Endodermal cell (in vitro differentiated cells): ENCODE measurements at regions not wholly inside any gene's neighbourhood (a gene's known extent, or its start where the extent isn't known, plus 50 kb on each side); places are given as distances from the start of the nearest gene placed in this dataset.
A peak's percentile ranks its signal among the peaks of the same experiment; 100 is the strongest.

Experiments
- DNase-seq: peaks from one replicate; pipeline ENCODE4 v3.0.0-alpha.2; 2017
- H3K27ac ChIP-seq: 2 replicates; pipeline ENCODE4 v1.5.1; 2013; ENCODE audit warnings: mild to moderate bottlenecking, low read depth, low read length, moderate library complexity
- H3K27me3 ChIP-seq: 2 replicates; pipeline ENCODE4 v1.6.1; 2013; ENCODE audit warnings: mild to moderate bottlenecking, low read length, moderate library complexity; ENCODE audit not compliant: insufficient read depth, control insufficient read depth, poor library complexity, severe bottlenecking
- H3K36me3 ChIP-seq: 2 replicates; pipeline ENCODE4 v1.7.0; 2013; ENCODE audit warnings: mild to moderate bottlenecking, low read length, moderate library complexity; ENCODE audit not compliant: control insufficient read depth, insufficient read depth
- H3K4me1 ChIP-seq: one replicate; pipeline ENCODE4 v1.7.0; 2013; ENCODE audit warnings: low read length; ENCODE audit not compliant: control insufficient read depth, insufficient read depth
- H3K4me3 ChIP-seq: 2 replicates; pipeline ENCODE4 v1.5.1; 2013; ENCODE audit warnings: mild to moderate bottlenecking, low read length, moderate library complexity
- H3K9ac ChIP-seq: 2 replicates; pipeline ENCODE4 v1.6.1; 2013; ENCODE audit warnings: mild to moderate bottlenecking, low read length, moderate library complexity; ENCODE audit not compliant: poor library complexity, severe bottlenecking; ENCODE audit errors: extremely low read depth
- H3K9me3 ChIP-seq: 2 replicates; pipeline ENCODE4 v1.6.1; 2013; ENCODE audit warnings: mild to moderate bottlenecking, low read length, moderate library complexity; ENCODE audit not compliant: control insufficient read depth
- H3K27ac Mint-ChIP-seq: 2 replicates; pipeline ENCODE4 v1.8.0; 2020; ENCODE audit warnings: mixed read lengths
- H3K27me3 Mint-ChIP-seq: 2 replicates; pipeline ENCODE4 v1.8.0; 2021; ENCODE audit warnings: mild to moderate bottlenecking, mixed read lengths; ENCODE audit not compliant: insufficient read depth
- H3K36me3 Mint-ChIP-seq: 2 replicates; pipeline ENCODE4 v1.8.0; 2020; ENCODE audit warnings: low read depth, mixed read lengths
- H3K4me1 Mint-ChIP-seq: 2 replicates; pipeline ENCODE4 v1.8.0; 2020; ENCODE audit warnings: mixed read lengths
- H3K4me3 Mint-ChIP-seq: 2 replicates; pipeline ENCODE4 v1.8.0; 2020; ENCODE audit warnings: mild to moderate bottlenecking, moderate library complexity, mixed read lengths
- H3K9me3 Mint-ChIP-seq: 2 replicates; pipeline ENCODE4 v1.8.0; 2020; ENCODE audit warnings: mild to moderate bottlenecking, mixed read lengths
- WGBS, 2 experiments: methylation state at CpG; one replicate each; pipeline versions ENCODE4 v1.1.5 to v1.1.7; 2013; ENCODE audit warnings: missing lambda C conversion rate in 2 of 2, mixed read lengths in 1 of 2; ENCODE audit not compliant: insufficient coverage in 1 of 2, insufficient read length in 1 of 2; 5-methylcytosine and 5-hydroxymethylcytosine counted together
- TF ChIP-seq, protein P1 (sequence below): fragments of 200-600 bp; sonication (generic); conservative IDR thresholded peaks from 2 replicates; pipeline ENCODE4 v1.5.0; 2021; ENCODE audit warnings: antibody characterized with exemption, mild to moderate bottlenecking

DNA sequence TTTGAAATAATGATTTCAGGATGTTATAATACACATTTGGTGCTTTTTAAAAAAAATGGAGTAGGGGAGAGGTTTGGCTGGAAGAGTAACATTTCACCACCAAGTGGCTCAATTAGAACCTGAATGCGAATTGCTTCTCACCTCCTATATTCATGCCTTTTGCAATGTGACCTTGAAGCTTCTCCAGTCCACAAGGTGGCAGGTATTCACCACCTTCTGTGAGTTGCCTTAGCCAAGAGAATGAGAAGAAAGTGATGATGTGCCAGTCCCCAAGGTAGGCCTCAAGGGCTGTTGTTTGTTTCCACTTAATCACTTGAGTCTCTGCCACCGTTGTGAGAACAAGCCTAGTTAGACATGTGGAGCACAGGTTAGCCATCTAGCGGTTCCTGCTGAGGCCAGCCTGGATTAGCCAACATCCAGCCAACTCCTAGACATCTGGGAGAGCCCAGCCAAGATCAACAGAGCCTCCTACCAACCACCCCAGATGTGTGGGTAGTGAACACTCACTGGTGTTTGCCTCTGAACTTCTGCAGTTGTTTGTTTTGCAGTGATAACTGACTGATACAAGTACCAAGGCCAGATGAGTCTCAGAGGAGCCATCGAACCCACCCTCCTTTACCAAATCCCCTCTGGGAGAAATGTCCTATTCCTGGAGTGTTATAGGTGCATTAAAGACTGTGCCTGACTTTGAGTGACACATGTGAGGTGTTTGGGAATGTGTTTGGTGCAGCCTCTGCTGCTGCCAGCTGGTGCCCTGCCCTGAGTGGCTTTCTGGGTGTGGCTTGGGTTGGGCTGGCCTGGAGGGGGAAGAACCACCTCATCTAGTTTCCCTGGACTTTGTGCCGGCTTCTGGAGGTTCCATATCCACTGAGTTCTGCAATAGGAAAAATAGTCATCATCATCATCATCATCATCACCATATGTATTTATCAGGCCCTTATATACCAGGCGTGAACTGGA is 132.5 kb upstream of the RFLNA start:
- Histone ChIP-seq H3K9me3 (peaks cover 25% of the 10 kb centered on the region), H3K4me3 (no peak overlapping the region), H3K4me1 (no peaks in the 10 kb centered on the region), H3K36me3 (no peaks in the 10 kb centered on the region), H3K27ac (no peak overlapping the region), H3K27me3 (no peaks in the 10 kb centered on the region), H3K9ac (no peak overlapping the region)
- TF ChIP-seq, protein P1, sequence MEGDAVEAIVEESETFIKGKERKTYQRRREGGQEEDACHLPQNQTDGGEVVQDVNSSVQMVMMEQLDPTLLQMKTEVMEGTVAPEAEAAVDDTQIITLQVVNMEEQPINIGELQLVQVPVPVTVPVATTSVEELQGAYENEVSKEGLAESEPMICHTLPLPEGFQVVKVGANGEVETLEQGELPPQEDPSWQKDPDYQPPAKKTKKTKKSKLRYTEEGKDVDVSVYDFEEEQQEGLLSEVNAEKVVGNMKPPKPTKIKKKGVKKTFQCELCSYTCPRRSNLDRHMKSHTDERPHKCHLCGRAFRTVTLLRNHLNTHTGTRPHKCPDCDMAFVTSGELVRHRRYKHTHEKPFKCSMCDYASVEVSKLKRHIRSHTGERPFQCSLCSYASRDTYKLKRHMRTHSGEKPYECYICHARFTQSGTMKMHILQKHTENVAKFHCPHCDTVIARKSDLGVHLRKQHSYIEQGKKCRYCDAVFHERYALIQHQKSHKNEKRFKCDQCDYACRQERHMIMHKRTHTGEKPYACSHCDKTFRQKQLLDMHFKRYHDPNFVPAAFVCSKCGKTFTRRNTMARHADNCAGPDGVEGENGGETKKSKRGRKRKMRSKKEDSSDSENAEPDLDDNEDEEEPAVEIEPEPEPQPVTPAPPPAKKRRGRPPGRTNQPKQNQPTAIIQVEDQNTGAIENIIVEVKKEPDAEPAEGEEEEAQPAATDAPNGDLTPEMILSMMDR: peak; percentile 52
- WGBS, 2 experiments: 93% methylated on average over 2 to 6 of the region's 6 CpGs
- Mint-ChIP-seq H3K4me1 (peaks cover 9% of the 10 kb centered on the region), H3K9me3 (peaks cover 47% of the 10 kb centered on the region), H3K4me3 (no peak overlapping the region), H3K27ac (no peak overlapping the region), H3K36me3 (peaks cover 12% of the 10 kb centered on the region), H3K27me3 (peaks cover 3% of the 10 kb centered on the region)
- DNase-seq: no peak

GRCh38 chr12:124165695-124166094 is 129.2 kb upstream of the RFLNA start:
- H3K9ac ChIP-seq: no peak overlapping the region
- H3K36me3 ChIP-seq: no peaks in the 10 kb centered on the region
- Mint-ChIP-seq H3K4me3 (no peak overlapping the region), H3K9me3 (peaks cover 64% of the 10 kb centered on the region), H3K36me3 (peaks cover 12% of the 10 kb centered on the region), H3K27ac (no peak overlapping the region), H3K4me1 (no peaks in the 10 kb centered on the region), H3K27me3 (peaks cover 3% of the 10 kb centered on the region)
- no peak for DNase-seq
- TF ChIP-seq, protein P1: no peak
- 93 to 100% methylated on average over 1 to 2 of the region's 2 CpGs for WGBS, 2 experiments
- H3K4me3 ChIP-seq: no peak overlapping the region
- H3K4me1 ChIP-seq: no peaks in the 10 kb centered on the region
- peaks cover 25% of the 10 kb centered on the region for H3K9me3 ChIP-seq
- no peaks in the 10 kb centered on the region for H3K27me3 ChIP-seq
- no peak overlapping the region for H3K27ac ChIP-seq

DNA sequence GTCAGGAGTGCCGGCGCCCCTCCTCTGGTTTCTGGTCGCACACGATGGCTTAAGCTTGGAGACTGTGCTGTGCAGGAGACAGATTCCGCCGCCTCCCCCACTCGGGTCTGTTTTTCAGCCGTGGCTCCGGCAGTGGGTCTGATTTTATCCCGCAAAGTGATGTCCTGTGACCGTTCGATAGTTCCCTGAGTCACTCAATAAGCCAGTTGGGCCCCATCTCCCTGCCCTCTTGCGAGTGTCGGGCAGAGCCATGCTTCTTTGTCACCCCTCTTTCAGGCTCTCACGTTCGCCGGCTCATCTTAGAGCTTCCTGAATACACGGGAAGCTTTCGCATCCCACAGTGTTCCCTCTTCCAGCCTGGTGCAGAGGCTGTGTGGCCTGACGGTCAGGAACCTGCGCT is 127.8 kb upstream of the RFLNA start:
- Histone ChIP-seq H3K4me3 (no peak overlapping the region), H3K9me3 (peaks cover 25% of the 10 kb centered on the region), H3K27me3 (no peaks in the 10 kb centered on the region), H3K9ac (no peak overlapping the region), H3K27ac (no peak overlapping the region), H3K4me1 (no peaks in the 10 kb centered on the region), H3K36me3 (no peaks in the 10 kb centered on the region)
- Mint-ChIP-seq H3K36me3 (peaks cover 12% of the 10 kb centered on the region), H3K27ac (no peak overlapping the region), H3K4me1 (no peaks in the 10 kb centered on the region), H3K9me3 (peaks cover 60% of the 10 kb centered on the region), H3K4me3 (no peak overlapping the region), H3K27me3 (peaks cover 3% of the 10 kb centered on the region)
- TF ChIP-seq, protein P1: no peak
- 89 to 90% methylated on average over 19 to 21 of the region's 21 CpGs for WGBS, 2 experiments
- DNase-seq: no peak
